ENCODE measurements at regions not wholly inside any gene's neighbourhood (a gene's known extent, or its start where the extent isn't known, plus 50 kb on each side); places are given as distances from the start of the nearest gene placed in this dataset.

GRCh38 chr15:56868170-56868569, 50.3 kb upstream of the TCF12 start:
- DNase-seq = no peak

GRCh38 chr15:56866803-56867202, 51.6 kb upstream of the TCF12 start:
- no peak for DNase-seq

- DNase-seq = no peak
These were observed 60.6 kb upstream of the TCF12 start for GRCh38 chr15:56857828-56858227.

- no peak for DNase-seq
These were observed 61.5 kb upstream of the TCF12 start for GRCh38 chr15:56856934-56857333.

- no peak for DNase-seq
These were observed 73.6 kb upstream of the TCF12 start for GRCh38 chr15:56844892-56845291.

GRCh38 chr15:56844471-56844870, 74.0 kb upstream of the TCF12 start:
- no peak for DNase-seq

- DNase-seq = no peak
These were observed 78.8 kb upstream of the TCF12 start for GRCh38 chr15:56839641-56840040.

GRCh38 chr15:56839099-56839498, 79.3 kb upstream of the TCF12 start:
- DNase-seq = no peak

- DNase-seq = no peak
These were observed 80.4 kb upstream of the TCF12 start for GRCh38 chr15:56838085-56838484.

GRCh38 chr15:56837273-56837672, 81.2 kb upstream of the TCF12 start:
- DNase-seq = no peak

GRCh38 chr15:56835718-56836171, 82.7 kb upstream of the TCF12 start:
- peak in 1 of 14 donors; percentile 24 for DNase-seq

- peak in 10 of 14 donors; percentile 20 to 54 (median 38) for DNase-seq
These were observed 86.3 kb upstream of the TCF12 start for GRCh38 chr15:56832125-56832524.

GRCh38 chr15:56831467-56832005, 86.9 kb upstream of the TCF12 start:
- DNase-seq = no peak

GRCh38 chr15:56824175-56824574, 90.9 kb upstream of the ZNF280D start:
- no peak for DNase-seq

GRCh38 chr15:56821721-56822425, 88.6 kb upstream of the ZNF280D start:
- DNase-seq = peak in 6 of 14 donors; percentile 12 to 33 (median 21)

- no peak for DNase-seq
These were observed 87.0 kb upstream of the ZNF280D start for GRCh38 chr15:56820333-56820732.

GRCh38 chr15:56817321-56818080, 84.2 kb upstream of the ZNF280D start:
- no peak for DNase-seq

- no peak for DNase-seq
These were observed 83.5 kb upstream of the ZNF280D start for GRCh38 chr15:56816781-56817180.

- no peak for DNase-seq
These were observed 81.9 kb upstream of the ZNF280D start for GRCh38 chr15:56815247-56815646.

- DNase-seq = no peak
These were observed 81.1 kb upstream of the ZNF280D start for GRCh38 chr15:56814429-56814828.

- no peak for DNase-seq
These were observed 80.7 kb upstream of the ZNF280D start for GRCh38 chr15:56813995-56814394.

- DNase-seq = no peak
These were observed 79.7 kb upstream of the ZNF280D start for GRCh38 chr15:56812961-56813360.

- DNase-seq = no peak
These were observed 78.9 kb upstream of the ZNF280D start for GRCh38 chr15:56812221-56812620.

- no peak for DNase-seq
These were observed 78.3 kb upstream of the ZNF280D start for GRCh38 chr15:56811586-56811985.

Data from C1 segment of cervical spinal cord (tissue), 14 donors.